Astrocyte (in vitro differentiated cells and primary cell): ENCODE measurements at regions not wholly inside any gene's neighbourhood (a gene's known extent, or its start where the extent isn't known, plus 50 kb on each side); places are given as distances from the start of the nearest gene placed in this dataset.

Experiments
- CTCF ChIP-seq: IDR thresholded peaks from 2 replicates; pipeline ENCODE4 v1.5.1; 2011; ENCODE audit warnings: low read depth, mild to moderate bottlenecking, inconsistent platforms, low read length, moderate library complexity; ENCODE audit not compliant: insufficient read depth
- EZH2 ChIP-seq: IDR thresholded peaks from 2 replicates; pipeline ENCODE4 v1.6.1; 2012; ENCODE audit warnings: mild to moderate bottlenecking, low read length, inconsistent platforms; ENCODE audit not compliant: insufficient read depth

GRCh38 chr13:79778741-79779460 is 297.9 kb downstream of the NDFIP2 start:
- TF ChIP-seq CTCF = no peak
- no peak for TF ChIP-seq EZH2
